Endothelial cell of umbilical vein (primary cell): ENCODE measurements at regions not wholly inside any gene's neighbourhood (a gene's known extent, or its start where the extent isn't known, plus 50 kb on each side); places are given as distances from the start of the nearest gene placed in this dataset.

ENCODE experiments used
- POLR2AphosphoS5 ChIP-seq: IDR thresholded peaks from 2 replicates; pipeline ENCODE4 v1.6.1; 2012; ENCODE audit warnings: low read depth, mild to moderate bottlenecking, control low read depth, low read length, moderate library complexity; ENCODE audit not compliant: insufficient read depth
- TF ChIP-seq, protein P1 (sequence below), 2 donors: IDR thresholded peaks; 1 replicate in 1 of 2; 2 replicates in 1 of 2; pipeline ENCODE4 v1.5.1; 2011; ENCODE audit warnings: low read length in 2 of 2, mild to moderate bottlenecking in 2 of 2, moderate library complexity in 2 of 2, control low read depth in 1 of 2, inconsistent platforms in 1 of 2, low read depth in 1 of 2; ENCODE audit not compliant: insufficient read depth in 1 of 2; ENCODE audit errors: extremely low read depth in 1 of 2

GRCh38 chr6:11366183-11366933, 133.9 kb upstream of the NEDD9 start:
- no peak for TF ChIP-seq POLR2AphosphoS5
- TF ChIP-seq, protein P1, sequence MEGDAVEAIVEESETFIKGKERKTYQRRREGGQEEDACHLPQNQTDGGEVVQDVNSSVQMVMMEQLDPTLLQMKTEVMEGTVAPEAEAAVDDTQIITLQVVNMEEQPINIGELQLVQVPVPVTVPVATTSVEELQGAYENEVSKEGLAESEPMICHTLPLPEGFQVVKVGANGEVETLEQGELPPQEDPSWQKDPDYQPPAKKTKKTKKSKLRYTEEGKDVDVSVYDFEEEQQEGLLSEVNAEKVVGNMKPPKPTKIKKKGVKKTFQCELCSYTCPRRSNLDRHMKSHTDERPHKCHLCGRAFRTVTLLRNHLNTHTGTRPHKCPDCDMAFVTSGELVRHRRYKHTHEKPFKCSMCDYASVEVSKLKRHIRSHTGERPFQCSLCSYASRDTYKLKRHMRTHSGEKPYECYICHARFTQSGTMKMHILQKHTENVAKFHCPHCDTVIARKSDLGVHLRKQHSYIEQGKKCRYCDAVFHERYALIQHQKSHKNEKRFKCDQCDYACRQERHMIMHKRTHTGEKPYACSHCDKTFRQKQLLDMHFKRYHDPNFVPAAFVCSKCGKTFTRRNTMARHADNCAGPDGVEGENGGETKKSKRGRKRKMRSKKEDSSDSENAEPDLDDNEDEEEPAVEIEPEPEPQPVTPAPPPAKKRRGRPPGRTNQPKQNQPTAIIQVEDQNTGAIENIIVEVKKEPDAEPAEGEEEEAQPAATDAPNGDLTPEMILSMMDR (IDR thresholded peaks at IDR 0.05; ENCODE audit: extremely low read depth in 1 of 2, insufficient read depth in 1 of 2, low read depth in 1 of 2, low read length in 2 of 2), result no peak
